ENCODE measurements at regions not wholly inside any gene's neighbourhood (a gene's known extent, or its start where the extent isn't known, plus 50 kb on each side); places are given as distances from the start of the nearest gene placed in this dataset.
A peak's percentile ranks its signal among the peaks of the same experiment; 100 is the strongest.

GRCh38 chr18:22609642-22610041 lies 191.9 kb upstream of the CTAGE1 start:
- ChIA-PET RAD21 (ENCODE audit: low non-redundant PET in 1 of 2, low total read pairs in 2 of 2, uncharacterized antibody in 2 of 2, unreplicated experiment in 2 of 2) (no interaction called here), CTCF (no interaction called here), POLR2A (no interaction called here)
- H4K20me1 ChIP-seq (ENCODE audit: insufficient read depth), result no peaks in the 10 kb centered on the region
- H3K4me1 ChIP-seq (ENCODE audit: control insufficient read depth in 1 of 2, insufficient read depth in 2 of 2, low read length in 2 of 2), result no peaks in the 10 kb centered on the region
- H3K9me3 ChIP-seq (ENCODE audit: control insufficient read depth in 1 of 2, insufficient read depth in 1 of 2, low read depth in 1 of 2, low read length in 2 of 2), result no peaks in the 10 kb centered on the region
- no peaks in the 10 kb centered on the region for H3K36me3 ChIP-seq (ENCODE audit: control insufficient read depth in 1 of 2, insufficient read depth in 2 of 2, low read length in 2 of 2)
- H3K79me2 ChIP-seq (ENCODE audit: insufficient read depth, low read length), result no peaks in the 10 kb centered on the region
- H3K4me2 ChIP-seq (ENCODE audit: low read length), result no peak overlapping the region
- no TSS peak for BruUV-seq (replicated peaks)
- H3K9ac ChIP-seq (ENCODE audit: low read length), result no peak overlapping the region
- TF ChIP-seq EZH2 (IDR thresholded peaks at IDR 0.05) (no peak), CTCF (IDR thresholded peaks at IDR 0.05 in 2 of 3, conservative IDR thresholded peaks at IDR 0.05 in 1 of 3; ENCODE audit: borderline replicate concordance in 1 of 3, insufficient read depth in 1 of 3, low read depth in 2 of 3, low read length in 2 of 3) (0 out of 6 replicates have a peak, but pooled peaks of 1 of the 3 experiments have one; percentile 11), SP1 (IDR thresholded peaks at IDR 0.05; ENCODE audit: low read depth) (no peak), CBX3 (IDR thresholded peaks at IDR 0.05; ENCODE audit: low read depth) (no peak), POLR2A (IDR thresholded peaks at IDR 0.05; ENCODE audit: borderline replicate concordance, extremely low read depth, insufficient read depth, insufficient read length) (no peak)
- peak overlapping the region; percentile 24 for H2AFZ ChIP-seq (ENCODE audit: low read depth, low read length, poor library complexity, severe bottlenecking)
- DNase-seq (ENCODE audit: low read depth, low spot score) (no peak), ATAC-seq (peak; percentile 67; the same call in 1 of the 2 replicates)
- H3K9me2 ChIP-seq (ENCODE audit: insufficient read depth), result no peaks in the 10 kb centered on the region
- intact Hi-C loops (cut with micrococcal nuclease), result no loop called here
- no peak overlapping the region for H3K4me3 ChIP-seq (replicated peaks in 1 of 2; ENCODE audit: low read depth in 1 of 2, low read length in 2 of 2)
- no peak overlapping the region for H3K27ac ChIP-seq (ENCODE audit: low read depth, low read length)
- H3K27me3 ChIP-seq (ENCODE audit: insufficient read depth, low read length), result 0 out of 2 replicates have a peak, but pooled peaks cover 3% of the 10 kb centered on the region

DNA sequence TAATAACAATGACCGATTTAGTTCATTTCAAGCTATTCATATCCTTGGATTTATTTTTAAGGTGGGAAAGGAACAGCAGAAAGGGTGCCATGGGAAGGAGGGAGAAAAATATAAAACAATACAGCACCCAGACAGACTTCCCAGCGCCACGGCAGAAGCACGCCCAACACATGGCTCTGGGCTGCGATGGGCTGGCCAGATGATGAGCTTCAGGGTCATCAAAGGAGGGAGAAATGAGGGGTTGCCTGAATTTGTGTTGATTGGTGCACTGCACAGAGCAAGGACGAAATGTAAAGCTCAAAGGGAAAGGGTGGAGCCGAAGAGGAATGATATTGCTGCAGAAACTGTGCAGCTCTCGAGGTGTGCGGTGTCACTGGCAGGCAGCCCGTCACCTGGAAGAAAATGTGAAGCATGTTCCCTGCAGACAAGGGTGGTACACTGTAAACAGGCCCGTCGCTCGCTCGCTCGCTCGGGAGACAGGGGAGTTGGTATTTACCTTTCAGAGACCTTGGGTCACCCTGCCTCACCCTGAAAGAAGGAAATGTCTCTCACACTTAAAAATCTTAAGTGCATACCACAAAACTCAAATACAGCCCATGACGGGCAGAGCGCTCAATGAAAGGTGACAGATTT lies 195.5 kb upstream of the CTAGE1 start:
- ChIA-PET POLR2A (no interaction called here), RAD21 (ENCODE audit: low non-redundant PET in 1 of 2, low total read pairs in 2 of 2, uncharacterized antibody in 2 of 2, unreplicated experiment in 2 of 2) (no interaction called here), CTCF (no interaction called here)
- Histone ChIP-seq H3K9me2 (ENCODE audit: insufficient read depth) (no peaks in the 10 kb centered on the region), H3K9ac (ENCODE audit: low read length) (no peak overlapping the region), H2AFZ (ENCODE audit: low read depth, low read length, poor library complexity, severe bottlenecking) (no peak overlapping the region), H3K4me1 (ENCODE audit: control insufficient read depth in 1 of 2, insufficient read depth in 2 of 2, low read length in 2 of 2) (no peaks in the 10 kb centered on the region), H3K36me3 (ENCODE audit: control insufficient read depth in 1 of 2, insufficient read depth in 2 of 2, low read length in 2 of 2) (no peaks in the 10 kb centered on the region), H3K79me2 (ENCODE audit: insufficient read depth, low read length) (no peaks in the 10 kb centered on the region), H3K27me3 (ENCODE audit: insufficient read depth, low read length) (0 out of 2 replicates have a peak, but pooled peaks cover 3% of the 10 kb centered on the region), H3K4me2 (ENCODE audit: low read length) (no peak overlapping the region), H3K4me3 (replicated peaks in 1 of 2; ENCODE audit: low read depth in 1 of 2, low read length in 2 of 2) (no peak overlapping the region), H3K27ac (ENCODE audit: low read depth, low read length) (no peak overlapping the region), H3K9me3 (ENCODE audit: control insufficient read depth in 1 of 2, insufficient read depth in 1 of 2, low read depth in 1 of 2, low read length in 2 of 2) (no peaks in the 10 kb centered on the region), H4K20me1 (ENCODE audit: insufficient read depth) (no peaks in the 10 kb centered on the region)
- intact Hi-C loops (cut with micrococcal nuclease), result no loop called here
- BruUV-seq (replicated peaks), result no TSS peak
- ATAC-seq (no peak), DNase-seq (ENCODE audit: low read depth, low spot score) (no peak)
- TF ChIP-seq CBX3 (IDR thresholded peaks at IDR 0.05; ENCODE audit: low read depth), result no peak
- TF ChIP-seq YY1 (IDR thresholded peaks at IDR 0.05; ENCODE audit: extremely low read depth, insufficient replicate concordance, low read depth, low read length), result no peak
- TF ChIP-seq SIN3A (IDR thresholded peaks at IDR 0.05; ENCODE audit: low read depth), result no peak
- TF ChIP-seq, protein P1, sequence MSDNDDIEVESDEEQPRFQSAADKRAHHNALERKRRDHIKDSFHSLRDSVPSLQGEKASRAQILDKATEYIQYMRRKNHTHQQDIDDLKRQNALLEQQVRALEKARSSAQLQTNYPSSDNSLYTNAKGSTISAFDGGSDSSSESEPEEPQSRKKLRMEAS (IDR thresholded peaks at IDR 0.05), result no peak
- no peak for TF ChIP-seq ELF1 (IDR thresholded peaks at IDR 0.05; ENCODE audit: borderline replicate concordance, low read depth)
- no peak for TF ChIP-seq ZNF274 (IDR thresholded peaks at IDR 0.05; ENCODE audit: low read depth, low read length)
- no peak for TF ChIP-seq CEBPB (IDR thresholded peaks at IDR 0.05; ENCODE audit: low read depth)
- no peak for TF ChIP-seq TCF7L2 (IDR thresholded peaks at IDR 0.05; ENCODE audit: borderline replicate concordance, extremely low read depth, insufficient read depth, insufficient read length)
- no peak for TF ChIP-seq JUND (IDR thresholded peaks at IDR 0.05)
- TF ChIP-seq EGR1 (IDR thresholded peaks at IDR 0.05; ENCODE audit: low read depth), result no peak
- no peak for TF ChIP-seq EZH2phosphoT487 (IDR thresholded peaks at IDR 0.05; ENCODE audit: borderline replicate concordance)
- TF ChIP-seq POLR2A (IDR thresholded peaks at IDR 0.05; ENCODE audit: borderline replicate concordance, extremely low read depth, insufficient read depth, insufficient read length), result no peak

All from HCT116 (cell line).